GM12891 (cell line): ENCODE measurements at regions not wholly inside any gene's neighbourhood (a gene's known extent, or its start where the extent isn't known, plus 50 kb on each side); places are given as distances from the start of the nearest gene placed in this dataset.

ENCODE experiments used
- DNase-seq: peaks from one replicate; pipeline ENCODE4 v3.0.0; 2011; ENCODE audit warnings: low spot score; ENCODE audit not compliant: insufficient read length
- FAIRE-seq: peaks from 2 replicates; lab custom pipeline; 2011; peaks lifted over from hg19 to GRCh38; lab: Jason Lieb, UNC
- PAX5 ChIP-seq: IDR thresholded peaks from 2 replicates; pipeline ENCODE4 v1.6.1; 2011; ENCODE audit warnings: low read length, moderate library complexity, mild to moderate bottlenecking; ENCODE audit not compliant: insufficient read depth, severe bottlenecking
- POLR2A ChIP-seq: IDR thresholded peaks from 2 replicates; pipeline ENCODE4 v1.6.1; 2011; ENCODE audit warnings: low read depth, low read length, control low read depth
- POLR2AphosphoS5 ChIP-seq: IDR thresholded peaks from 2 replicates; pipeline ENCODE4 v1.6.1; 2011; ENCODE audit warnings: low read depth, low read length, control low read depth
- POU2F2 ChIP-seq: IDR thresholded peaks from 2 replicates; pipeline ENCODE4 v1.6.1; 2011; ENCODE audit warnings: low read depth, mild to moderate bottlenecking, control low read depth, low read length, moderate library complexity
- SPI1 ChIP-seq: IDR thresholded peaks from 2 replicates; pipeline ENCODE4 v1.6.1; 2011; ENCODE audit warnings: low read depth, low read length, control low read depth
- TAF1 ChIP-seq: IDR thresholded peaks from 2 replicates; pipeline ENCODE4 v1.6.1; 2011; ENCODE audit warnings: low read depth, low read length, control low read depth

GRCh38 chr15:52994290-52994689, 204.2 kb upstream of the ONECUT1 start:
- FAIRE-seq: no peak
- no peak for TF ChIP-seq POLR2A
- TF ChIP-seq POLR2AphosphoS5: no peak
- TF ChIP-seq POU2F2: no peak
- no peak for TF ChIP-seq SPI1
- no peak for TF ChIP-seq TAF1
- no peak for TF ChIP-seq PAX5
- no peak for DNase-seq

GRCh38 chr15:52984507-52984906, 194.4 kb upstream of the ONECUT1 start:
- FAIRE-seq (no peak), DNase-seq (no peak)
- TF ChIP-seq TAF1 (no peak), POU2F2 (no peak), POLR2AphosphoS5 (no peak), POLR2A (no peak), SPI1 (no peak), PAX5 (no peak)

GRCh38 chr15:52980446-52980845, 190.3 kb upstream of the ONECUT1 start:
- DNase-seq: no peak
- no peak for TF ChIP-seq POLR2AphosphoS5
- no peak for TF ChIP-seq SPI1
- no peak for TF ChIP-seq POLR2A
- no peak for TF ChIP-seq POU2F2
- TF ChIP-seq PAX5: no peak
- no peak for TF ChIP-seq TAF1
- FAIRE-seq: no peak

GRCh38 chr15:52976516-52977075, 186.5 kb upstream of the ONECUT1 start:
- FAIRE-seq (no peak), DNase-seq (no peak)
- TF ChIP-seq SPI1 (0 out of 2 replicates have a peak, but pooled peaks have one; percentile 0), TAF1 (no peak)

- TF ChIP-seq POLR2A (no peak), POU2F2 (no peak), SPI1 (no peak), POLR2AphosphoS5 (no peak), TAF1 (no peak), PAX5 (no peak)
- FAIRE-seq: no peak
Measured at GRCh38 chr15:52975941-52976449, 185.9 kb upstream of the ONECUT1 start.

GRCh38 chr15:52963865-52964264, 173.7 kb upstream of the ONECUT1 start:
- FAIRE-seq: no peak
- TF ChIP-seq PAX5: no peak
- no peak for TF ChIP-seq POU2F2
- no peak for TF ChIP-seq POLR2AphosphoS5
- no peak for TF ChIP-seq POLR2A
- no peak for DNase-seq

More at GRCh38 chr15:52975941-52976449, 185.9 kb upstream of the ONECUT1 start:
- DNase-seq: no peak

- TF ChIP-seq POLR2AphosphoS5: no peak
- no peak for TF ChIP-seq POLR2A
- no peak for TF ChIP-seq PAX5
- no peak for TF ChIP-seq POU2F2
- no peak for TF ChIP-seq SPI1
- no peak for TF ChIP-seq TAF1
- DNase-seq (no peak), FAIRE-seq (no peak)
Measured at GRCh38 chr15:52960283-52960682, 170.1 kb upstream of the ONECUT1 start.

- TF ChIP-seq TAF1 (no peak), POU2F2 (no peak), PAX5 (no peak), POLR2A (no peak), SPI1 (no peak)
- FAIRE-seq: no peak
Measured at GRCh38 chr15:52943746-52944145, 153.6 kb upstream of the ONECUT1 start.

GRCh38 chr15:52936489-52936888, 146.4 kb upstream of the ONECUT1 start:
- FAIRE-seq: no peak
- TF ChIP-seq TAF1 (no peak), POLR2A (no peak), POU2F2 (no peak), SPI1 (no peak), POLR2AphosphoS5 (no peak), PAX5 (no peak)
- no peak for DNase-seq

More at GRCh38 chr15:52943746-52944145, 153.6 kb upstream of the ONECUT1 start:
- DNase-seq: no peak

GRCh38 chr15:52925130-52925529, 135.0 kb upstream of the ONECUT1 start:
- DNase-seq: no peak
- no peak for TF ChIP-seq POU2F2
- no peak for TF ChIP-seq TAF1
- TF ChIP-seq PAX5: no peak
- TF ChIP-seq POLR2AphosphoS5: no peak
- TF ChIP-seq SPI1: no peak
- no peak for TF ChIP-seq POLR2A
- no peak for FAIRE-seq
